ENCODE measurements at regions not wholly inside any gene's neighbourhood (a gene's known extent, or its start where the extent isn't known, plus 50 kb on each side); places are given as distances from the start of the nearest gene placed in this dataset.

GRCh38 chr18:4599312-4599711, 144.2 kb upstream of the DLGAP1 start:
- Histone ChIP-seq H3K9me3 (no peaks in the 10 kb centered on the region), H3K4me1 (ENCODE audit: insufficient read depth) (no peaks in the 10 kb centered on the region), H3K36me3 (no peaks in the 10 kb centered on the region), H3K27me3 (no peaks in the 10 kb centered on the region), H3K4me3 (no peak overlapping the region), H3K27ac (no peak overlapping the region)
- WGBS, 3 donors = 40 to 46% (median 43%) methylated on average over 4 of the region's 4 CpGs
- DNase-seq = no peak
- intact Hi-C loops (cut with DNase I) = no loop called here
- TF ChIP-seq CTCF (IDR thresholded peaks at IDR 0.05) = no peak
- no peak for TF ChIP-seq POLR2A (IDR thresholded peaks at IDR 0.05)
- TF ChIP-seq EP300 (IDR thresholded peaks at IDR 0.05) = no peak

DNA sequence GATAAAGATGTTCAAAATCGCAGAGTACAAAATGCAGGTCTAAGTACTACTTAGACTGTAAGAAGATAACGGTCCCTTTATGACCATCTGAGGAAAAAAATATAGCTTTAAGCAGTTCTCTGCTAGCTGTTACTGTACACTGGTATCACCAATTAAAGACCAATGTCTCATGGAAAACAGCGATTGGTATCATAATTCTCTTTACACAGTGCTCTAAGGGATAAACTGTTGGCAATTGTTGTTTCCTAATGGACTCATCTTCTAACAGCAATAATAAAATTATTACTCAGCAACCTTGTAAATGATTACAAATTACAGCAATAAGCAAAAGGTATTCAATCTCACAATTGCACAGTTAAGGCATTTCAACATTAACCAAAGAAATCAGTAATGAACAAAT, 142.2 kb upstream of the DLGAP1 start:
- Histone ChIP-seq H3K27me3 (no peaks in the 10 kb centered on the region), H3K4me3 (no peak overlapping the region), H3K27ac (no peak overlapping the region), H3K36me3 (no peaks in the 10 kb centered on the region), H3K9me3 (no peaks in the 10 kb centered on the region), H3K4me1 (ENCODE audit: insufficient read depth) (no peaks in the 10 kb centered on the region)
- TF ChIP-seq CTCF (IDR thresholded peaks at IDR 0.05) (no peak), POLR2A (IDR thresholded peaks at IDR 0.05) (no peak), EP300 (IDR thresholded peaks at IDR 0.05) (no peak)
- WGBS, 3 donors = 75 to 79% (median 79%) methylated on average over 3 of the region's 3 CpGs
- intact Hi-C loops (cut with DNase I) = no loop called here
- DNase-seq = no peak

DNA sequence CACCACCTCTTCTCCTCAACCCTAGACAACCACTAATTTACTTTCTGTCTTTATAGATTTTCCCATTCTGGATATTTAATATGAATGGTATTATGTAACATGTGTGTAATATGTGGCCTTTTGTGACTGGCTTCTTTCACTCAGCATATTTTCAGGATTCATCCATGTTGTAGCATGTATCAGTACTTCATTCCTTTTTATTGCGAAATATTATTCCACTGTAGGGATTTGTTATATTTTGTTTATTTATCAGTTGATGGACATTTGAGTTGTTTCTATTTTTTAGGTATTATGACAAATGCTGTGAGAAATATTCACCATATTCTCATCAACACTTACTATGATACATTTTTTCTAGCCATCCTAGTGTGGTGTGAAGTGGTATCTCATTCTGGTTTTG, 138.8 kb upstream of the DLGAP1 start:
- intact Hi-C loops (cut with DNase I) = no loop called here
- 80 to 100% (median 96%) methylated on average over 1 of the region's 1 CpG for WGBS, 3 donors
- Histone ChIP-seq H3K4me1 (ENCODE audit: insufficient read depth) (no peaks in the 10 kb centered on the region), H3K36me3 (no peaks in the 10 kb centered on the region), H3K27me3 (no peaks in the 10 kb centered on the region), H3K27ac (no peak overlapping the region), H3K4me3 (no peak overlapping the region), H3K9me3 (no peaks in the 10 kb centered on the region)
- TF ChIP-seq POLR2A (IDR thresholded peaks at IDR 0.05) = no peak
- no peak for TF ChIP-seq CTCF (IDR thresholded peaks at IDR 0.05)
- no peak for TF ChIP-seq EP300 (IDR thresholded peaks at IDR 0.05)
- no peak for DNase-seq

GRCh38 chr18:4593459-4593858, 138.4 kb upstream of the DLGAP1 start:
- intact Hi-C loops (cut with DNase I) = no loop called here
- no peaks in the 10 kb centered on the region for H3K4me1 ChIP-seq (ENCODE audit: insufficient read depth)
- TF ChIP-seq EP300 (IDR thresholded peaks at IDR 0.05) (no peak), POLR2A (IDR thresholded peaks at IDR 0.05) (no peak), CTCF (IDR thresholded peaks at IDR 0.05) (no peak)
- no peak for DNase-seq
- H3K9me3 ChIP-seq = no peaks in the 10 kb centered on the region
- WGBS, 3 donors = 71 to 84% (median 73%) methylated on average over 4 of the region's 4 CpGs
- H3K36me3 ChIP-seq = no peaks in the 10 kb centered on the region
- no peak overlapping the region for H3K4me3 ChIP-seq
- no peaks in the 10 kb centered on the region for H3K27me3 ChIP-seq
- H3K27ac ChIP-seq = no peak overlapping the region
